ENCODE measurements at regions not wholly inside any gene's neighbourhood (a gene's known extent, or its start where the extent isn't known, plus 50 kb on each side); places are given as distances from the start of the nearest gene placed in this dataset.
"Not testable (repeated sequence)": the region's sequence is repeated elsewhere in the genome, so short reads cannot be mapped to it uniquely, and the experiment has no call there.

DNA sequence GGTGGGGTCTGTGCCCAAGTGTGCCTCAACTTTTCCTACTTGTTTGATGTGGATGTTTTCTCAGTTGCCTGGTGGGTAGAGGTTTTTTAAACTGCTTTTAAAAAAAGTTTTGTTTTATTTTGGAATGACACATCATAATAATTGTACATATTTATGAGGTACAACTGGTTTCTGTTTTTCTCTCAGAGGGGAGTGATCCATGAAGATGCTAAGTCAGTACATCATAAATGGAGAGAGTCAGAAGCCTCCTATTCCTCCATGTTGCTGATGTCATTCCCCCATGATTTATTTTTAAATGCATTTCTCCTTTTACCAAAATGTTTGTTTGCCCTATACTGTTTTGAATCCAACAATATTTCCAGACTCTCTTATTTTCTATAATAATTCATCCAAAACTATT lies 77.3 kb upstream of the CLVS2 start:
- DNase-seq (ENCODE audit: low spot score) (no peak), ATAC-seq (no peak)
- CTCF ChIA-PET = interaction anchor here (0.9 kb wide), 1 partner anchor 80 kb away, joined by 3 read pairs; no protein-coding TSS in a partner anchor
- Mint-ChIP-seq H3K4me1 (0 out of 2 replicates have a peak, but pooled peaks cover 7% of the 10 kb centered on the region), H3K27me3 (ENCODE audit: low read depth) (no peaks in the 10 kb centered on the region; the same call in 1 of the 2 replicates), H3K9me3 (peaks cover 32% of the 10 kb centered on the region), H3K36me3 (peaks cover 18% of the 10 kb centered on the region), H3K27ac (no peak overlapping the region), H3K4me3 (no peak overlapping the region)
- POLR2A ChIA-PET = no interaction called here
- no peak for TF ChIP-seq ZBTB43 (CRISPR knock-in tag; IDR thresholded peaks at IDR 0.05)
- TF ChIP-seq, protein P1, sequence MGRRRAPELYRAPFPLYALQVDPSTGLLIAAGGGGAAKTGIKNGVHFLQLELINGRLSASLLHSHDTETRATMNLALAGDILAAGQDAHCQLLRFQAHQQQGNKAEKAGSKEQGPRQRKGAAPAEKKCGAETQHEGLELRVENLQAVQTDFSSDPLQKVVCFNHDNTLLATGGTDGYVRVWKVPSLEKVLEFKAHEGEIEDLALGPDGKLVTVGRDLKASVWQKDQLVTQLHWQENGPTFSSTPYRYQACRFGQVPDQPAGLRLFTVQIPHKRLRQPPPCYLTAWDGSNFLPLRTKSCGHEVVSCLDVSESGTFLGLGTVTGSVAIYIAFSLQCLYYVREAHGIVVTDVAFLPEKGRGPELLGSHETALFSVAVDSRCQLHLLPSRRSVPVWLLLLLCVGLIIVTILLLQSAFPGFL (CRISPR knock-in tag; IDR thresholded peaks at IDR 0.05; ENCODE audit: borderline replicate concordance) = no peak
- no peak for TF ChIP-seq CREM (CRISPR knock-in tag; IDR thresholded peaks at IDR 0.05)
- no peak for TF ChIP-seq TEAD1 (CRISPR knock-in tag; IDR thresholded peaks at IDR 0.05)
- TF ChIP-seq ETV6 (CRISPR knock-in tag; IDR thresholded peaks at IDR 0.05) = no peak
- TF ChIP-seq ELF4 (CRISPR knock-in tag; IDR thresholded peaks at IDR 0.05; ENCODE audit: low read depth) = no peak

GRCh38 chr6:122930252-122931180 lies 65.5 kb upstream of the CLVS2 start:
- POLR2A ChIA-PET = no interaction called here
- no peaks in the 10 kb centered on the region for H3K27me3 Mint-ChIP-seq (ENCODE audit: low read depth)
- no peaks in the 10 kb centered on the region for H3K4me1 Mint-ChIP-seq
- H3K36me3 Mint-ChIP-seq = no peaks in the 10 kb centered on the region
- CTCF ChIA-PET = no interaction called here
- H3K4me3 Mint-ChIP-seq = no peak overlapping the region
- no peak for ATAC-seq
- DNase-seq (ENCODE audit: low spot score) = no peak
- H3K27ac Mint-ChIP-seq = no peak overlapping the region
- TF ChIP-seq NFE2L1 (CRISPR knock-in tag; IDR thresholded peaks at IDR 0.05) = no peak
- no peak for TF ChIP-seq ATF3 (CRISPR knock-in tag; conservative IDR thresholded peaks at IDR 0.05)
- TF ChIP-seq, protein P2, sequence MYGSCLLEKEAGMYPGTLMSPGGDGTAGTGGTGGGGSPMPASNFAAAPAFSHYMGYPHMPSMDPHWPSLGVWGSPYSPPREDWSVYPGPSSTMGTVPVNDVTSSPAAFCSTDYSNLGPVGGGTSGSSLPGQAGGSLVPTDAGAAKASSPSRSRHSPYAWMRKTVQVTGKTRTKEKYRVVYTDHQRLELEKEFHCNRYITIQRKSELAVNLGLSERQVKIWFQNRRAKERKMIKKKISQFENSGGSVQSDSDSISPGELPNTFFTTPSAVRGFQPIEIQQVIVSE (CRISPR knock-in tag; IDR thresholded peaks at IDR 0.05; ENCODE audit: borderline replicate concordance) = no peak
- TF ChIP-seq TCF7 (CRISPR knock-in tag; IDR thresholded peaks at IDR 0.05; ENCODE audit: low read depth) = no peak
- TF ChIP-seq, protein P3, sequence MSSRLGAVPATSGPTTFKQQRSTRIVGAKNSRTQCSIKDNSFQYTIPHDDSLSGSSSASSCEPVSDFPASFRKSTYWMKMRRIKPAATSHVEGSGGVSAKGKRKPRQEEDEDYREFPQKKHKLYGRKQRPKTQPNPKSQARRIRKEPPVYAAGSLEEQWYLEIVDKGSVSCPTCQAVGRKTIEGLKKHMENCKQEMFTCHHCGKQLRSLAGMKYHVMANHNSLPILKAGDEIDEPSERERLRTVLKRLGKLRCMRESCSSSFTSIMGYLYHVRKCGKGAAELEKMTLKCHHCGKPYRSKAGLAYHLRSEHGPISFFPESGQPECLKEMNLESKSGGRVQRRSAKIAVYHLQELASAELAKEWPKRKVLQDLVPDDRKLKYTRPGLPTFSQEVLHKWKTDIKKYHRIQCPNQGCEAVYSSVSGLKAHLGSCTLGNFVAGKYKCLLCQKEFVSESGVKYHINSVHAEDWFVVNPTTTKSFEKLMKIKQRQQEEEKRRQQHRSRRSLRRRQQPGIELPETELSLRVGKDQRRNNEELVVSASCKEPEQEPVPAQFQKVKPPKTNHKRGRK (CRISPR knock-in tag; IDR thresholded peaks at IDR 0.05; ENCODE audit: borderline replicate concordance) = no peak
- TF ChIP-seq MYBL2 (CRISPR knock-in tag; IDR thresholded peaks at IDR 0.05) = no peak
- no peak for TF ChIP-seq RELA (CRISPR knock-in tag; IDR thresholded peaks at IDR 0.05; ENCODE audit: borderline replicate concordance)
- peaks cover 20% of the 10 kb centered on the region for H3K9me3 Mint-ChIP-seq

- Mint-ChIP-seq H3K4me3 (no peak overlapping the region), H3K27ac (no peak overlapping the region), H3K27me3 (ENCODE audit: low read depth) (no peaks in the 10 kb centered on the region; the same call in 1 of the 2 replicates), H3K4me1 (no peaks in the 10 kb centered on the region), H3K9me3 (peaks cover 16% of the 10 kb centered on the region), H3K36me3 (no peaks in the 10 kb centered on the region)
- POLR2A ChIA-PET = no interaction called here
- CTCF ChIA-PET = no interaction called here
- ATAC-seq = no peak
- no peak for TF ChIP-seq FOXP1 (CRISPR knock-in tag; IDR thresholded peaks at IDR 0.05; ENCODE audit: borderline replicate concordance)
- TF ChIP-seq ZSCAN18 (CRISPR knock-in tag; IDR thresholded peaks at IDR 0.05) = no peak
- no peak for DNase-seq (ENCODE audit: low spot score)
Measured at GRCh38 chr6:122931916-122932315, 64.1 kb upstream of the CLVS2 start.

DNA sequence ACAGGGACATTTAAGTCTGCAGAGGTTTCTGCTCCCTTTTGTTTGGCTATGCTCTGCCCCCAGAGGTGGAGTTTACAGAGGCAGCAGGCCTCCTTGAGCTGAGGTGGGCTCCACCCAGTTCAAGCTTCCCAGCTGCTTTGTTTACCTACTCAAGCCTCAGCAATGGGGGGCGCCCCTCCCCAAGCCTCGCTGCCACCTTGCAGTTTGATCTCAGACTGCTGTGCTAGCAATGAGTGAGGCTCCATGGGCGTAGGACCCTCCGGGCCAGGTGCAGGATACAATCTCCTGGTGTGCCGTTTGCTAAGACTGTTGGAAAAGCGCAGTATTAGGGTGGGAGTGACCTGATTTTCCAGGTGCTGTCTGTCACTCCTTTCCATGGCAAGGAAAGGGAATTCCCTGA lies 51.1 kb upstream of the CLVS2 start:
- peaks cover 20% of the 10 kb centered on the region for H3K9me3 Mint-ChIP-seq
- DNase-seq (ENCODE audit: low spot score); ATAC-seq; POLR2A ChIA-PET; H3K27me3 Mint-ChIP-seq (ENCODE audit: low read depth); H3K4me3 Mint-ChIP-seq; H3K27ac Mint-ChIP-seq; H3K36me3 Mint-ChIP-seq; H3K4me1 Mint-ChIP-seq; CTCF ChIA-PET: not testable (repeated sequence)

Data from WTC11 (cell line).